ENCODE measurements at regions not wholly inside any gene's neighbourhood (a gene's known extent, or its start where the extent isn't known, plus 50 kb on each side); places are given as distances from the start of the nearest gene placed in this dataset.
"Not testable (repeated sequence)": the region's sequence is repeated elsewhere in the genome, so short reads cannot be mapped to it uniquely, and the experiment has no call there.

DNA sequence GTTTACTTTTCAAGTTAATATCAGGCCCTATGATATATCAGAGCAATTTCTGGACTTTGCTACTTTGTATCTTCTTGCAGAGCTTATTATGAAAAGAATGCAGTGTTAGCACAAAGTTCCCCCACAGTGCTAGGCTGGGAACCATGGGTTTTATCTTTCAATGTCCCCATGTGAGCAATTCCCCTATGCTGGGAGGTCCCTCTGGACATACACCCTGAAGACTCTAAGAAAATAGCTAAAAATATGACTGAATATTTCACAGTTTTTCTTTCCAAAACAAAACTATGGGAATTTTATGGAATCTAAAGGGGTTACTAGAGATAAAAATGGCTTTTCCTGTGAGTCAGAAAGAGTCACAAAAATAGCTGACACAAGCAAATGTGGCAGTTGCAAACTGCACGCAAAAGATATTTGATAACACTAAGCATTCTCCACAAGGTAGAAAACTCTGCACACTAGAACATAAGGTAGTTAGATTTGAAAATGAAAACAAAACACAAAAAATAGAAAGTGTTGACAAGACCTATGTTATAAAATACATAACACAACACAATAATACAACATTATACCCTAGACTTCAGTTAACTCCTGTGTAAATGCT is 487.5 kb upstream of the GRIN3A start:
- no peak overlapping the region for H3K27ac ChIP-seq
- no peak for TF ChIP-seq ZFX (IDR thresholded peaks at IDR 0.05)
- TF ChIP-seq, protein P1, sequence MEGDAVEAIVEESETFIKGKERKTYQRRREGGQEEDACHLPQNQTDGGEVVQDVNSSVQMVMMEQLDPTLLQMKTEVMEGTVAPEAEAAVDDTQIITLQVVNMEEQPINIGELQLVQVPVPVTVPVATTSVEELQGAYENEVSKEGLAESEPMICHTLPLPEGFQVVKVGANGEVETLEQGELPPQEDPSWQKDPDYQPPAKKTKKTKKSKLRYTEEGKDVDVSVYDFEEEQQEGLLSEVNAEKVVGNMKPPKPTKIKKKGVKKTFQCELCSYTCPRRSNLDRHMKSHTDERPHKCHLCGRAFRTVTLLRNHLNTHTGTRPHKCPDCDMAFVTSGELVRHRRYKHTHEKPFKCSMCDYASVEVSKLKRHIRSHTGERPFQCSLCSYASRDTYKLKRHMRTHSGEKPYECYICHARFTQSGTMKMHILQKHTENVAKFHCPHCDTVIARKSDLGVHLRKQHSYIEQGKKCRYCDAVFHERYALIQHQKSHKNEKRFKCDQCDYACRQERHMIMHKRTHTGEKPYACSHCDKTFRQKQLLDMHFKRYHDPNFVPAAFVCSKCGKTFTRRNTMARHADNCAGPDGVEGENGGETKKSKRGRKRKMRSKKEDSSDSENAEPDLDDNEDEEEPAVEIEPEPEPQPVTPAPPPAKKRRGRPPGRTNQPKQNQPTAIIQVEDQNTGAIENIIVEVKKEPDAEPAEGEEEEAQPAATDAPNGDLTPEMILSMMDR (conservative IDR thresholded peaks at IDR 0.05), result no peak

DNA sequence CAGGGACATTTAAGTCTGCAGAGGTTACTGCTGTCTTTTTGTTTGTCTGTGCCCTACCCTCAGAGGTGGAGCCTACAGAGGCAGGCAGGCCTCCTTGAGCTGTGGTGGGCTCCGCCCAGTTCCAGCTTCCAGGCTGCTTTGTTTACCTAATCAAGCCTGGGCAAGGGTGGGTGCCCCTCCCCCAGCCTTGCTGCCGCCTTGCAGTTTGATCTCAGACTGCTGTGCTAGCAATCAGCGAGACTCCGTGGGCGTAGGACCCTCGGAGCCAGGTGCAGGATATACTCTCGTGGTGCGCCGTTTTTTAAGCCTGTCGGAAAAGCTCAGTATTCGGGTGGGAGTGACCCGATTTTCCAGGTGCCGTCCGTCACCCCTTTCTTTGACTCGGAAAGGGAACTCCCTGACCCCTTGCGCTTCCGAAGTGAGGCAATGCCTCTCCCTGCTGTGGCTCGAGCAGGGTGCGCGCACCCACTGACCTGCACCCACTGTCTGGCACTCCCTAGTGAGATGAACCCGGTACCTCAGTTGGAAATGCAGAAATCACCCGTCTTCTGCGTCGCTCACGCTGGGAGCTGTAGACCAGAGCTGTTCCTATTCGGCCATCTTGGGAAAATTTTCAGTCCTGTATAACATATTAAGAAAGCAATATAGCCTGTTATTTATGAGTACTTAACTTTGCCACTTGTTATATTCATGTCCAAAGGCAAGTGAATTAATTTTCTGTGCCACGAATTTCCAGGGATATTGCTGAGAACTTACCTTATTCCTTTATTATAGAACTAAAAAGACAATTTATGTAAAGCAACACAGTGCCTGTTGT is 485.1 kb upstream of the GRIN3A start:
- H3K27ac ChIP-seq, result not testable (repeated sequence)

DNA sequence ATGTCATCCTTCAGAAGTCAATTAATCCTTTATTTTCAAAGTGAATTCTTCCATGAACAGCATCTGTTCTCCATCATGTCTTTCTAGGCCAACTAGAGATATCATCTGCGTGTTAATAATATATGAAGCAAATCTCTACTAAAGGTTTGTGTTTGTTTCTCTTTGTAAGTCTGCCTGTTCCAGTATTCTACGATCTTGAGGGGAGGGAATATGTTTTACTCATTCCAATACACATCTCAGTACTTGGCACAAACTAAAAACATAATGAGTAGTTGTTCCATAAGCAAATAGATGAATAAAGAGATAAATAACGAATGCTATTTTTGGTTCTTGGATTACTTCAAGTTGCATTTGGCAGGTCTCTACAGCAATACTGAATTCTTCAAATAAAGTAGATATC is 470.7 kb upstream of the GRIN3A start:
- no peak for TF ChIP-seq ZFX (IDR thresholded peaks at IDR 0.05)
- TF ChIP-seq, protein P1 (conservative IDR thresholded peaks at IDR 0.05), result no peak

DNA sequence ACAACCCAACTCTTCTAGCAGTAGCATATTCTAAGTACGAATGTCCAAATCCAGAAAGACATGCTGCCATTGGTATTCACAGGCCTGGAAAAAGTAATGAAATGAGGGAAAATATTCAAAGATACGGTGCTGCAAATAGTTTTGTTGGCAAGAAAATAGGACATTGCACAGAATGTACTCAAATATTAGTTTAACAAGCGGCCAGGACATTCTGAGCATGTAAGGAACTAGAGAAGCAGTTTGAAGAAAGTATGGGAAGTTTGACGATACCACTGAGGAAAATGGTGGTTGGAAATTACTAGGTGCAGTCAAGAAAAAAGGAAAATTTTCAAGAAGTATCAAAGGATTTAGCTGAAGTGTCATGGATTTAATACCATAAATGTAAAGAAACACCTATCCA is 468.0 kb upstream of the GRIN3A start:
- TF ChIP-seq, protein P1 (conservative IDR thresholded peaks at IDR 0.05), result no peak
- no peak for TF ChIP-seq ZFX (IDR thresholded peaks at IDR 0.05)
- peak overlapping the region; percentile 79; the same call in 1 of the 2 replicates for H3K27ac ChIP-seq

More for the DNA sequence above, 470.7 kb upstream of the GRIN3A start:
- H3K27ac ChIP-seq, result no peak overlapping the region

DNA sequence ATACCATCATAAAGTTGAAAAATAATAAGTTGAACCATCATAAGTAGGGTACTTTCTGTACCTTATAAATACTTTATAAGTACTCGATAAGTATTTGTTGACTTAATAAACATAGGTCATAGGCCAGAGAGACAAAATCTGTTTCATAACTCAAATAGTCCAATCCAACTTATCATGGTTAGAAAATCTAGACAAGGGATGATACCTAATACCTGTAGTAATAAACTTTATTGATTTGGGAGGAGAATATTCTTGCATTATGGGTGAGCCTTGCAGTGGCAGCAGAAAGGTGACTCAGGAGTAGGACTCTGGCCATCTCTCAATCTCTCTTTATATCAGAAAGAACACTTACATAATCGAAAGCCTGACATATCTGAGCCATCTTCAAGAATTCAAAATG is 466.8 kb upstream of the GRIN3A start:
- no peak overlapping the region for H3K27ac ChIP-seq
- no peak for TF ChIP-seq ZFX (IDR thresholded peaks at IDR 0.05)
- TF ChIP-seq, protein P1 (conservative IDR thresholded peaks at IDR 0.05), result no peak

DNA sequence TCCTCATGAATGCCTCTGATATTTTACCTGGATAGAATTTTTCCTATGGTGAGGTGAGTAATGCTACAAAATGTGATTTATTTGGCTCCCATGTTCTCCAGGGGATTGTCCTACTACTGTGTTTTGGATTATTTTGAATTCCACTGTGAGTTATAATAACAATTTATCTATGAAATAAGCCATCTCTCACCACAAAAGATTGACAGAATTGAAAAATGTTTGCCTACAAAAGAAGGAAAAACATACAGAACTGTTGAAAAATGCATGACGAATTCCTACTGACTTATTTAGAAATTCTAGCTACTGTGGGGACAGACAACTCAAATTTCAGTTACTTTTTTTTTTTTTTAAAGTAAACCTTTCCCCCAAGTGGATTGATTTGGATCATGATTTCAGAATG is 463.7 kb upstream of the GRIN3A start:
- TF ChIP-seq, protein P1 (conservative IDR thresholded peaks at IDR 0.05), result no peak
- TF ChIP-seq ZFX (IDR thresholded peaks at IDR 0.05), result no peak
- no peak overlapping the region for H3K27ac ChIP-seq

DNA sequence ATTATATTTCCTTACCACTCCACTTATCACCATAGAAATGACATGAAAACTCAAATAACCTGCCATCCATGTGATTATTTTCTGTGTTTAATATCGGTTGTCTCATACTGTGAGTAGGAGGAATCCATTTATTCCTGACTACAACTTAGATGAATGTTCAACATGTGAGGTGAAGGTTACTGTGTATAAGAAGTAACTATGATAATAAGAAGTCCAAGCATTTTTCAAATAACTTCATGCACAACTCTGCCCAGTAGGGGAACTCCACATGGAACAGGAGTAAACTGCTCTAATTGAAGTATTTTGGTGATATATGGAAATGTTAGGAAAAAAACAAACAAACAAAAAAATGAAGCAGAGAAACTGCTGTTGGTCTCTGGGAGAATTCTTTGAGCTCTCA is 447.5 kb upstream of the GRIN3A start:
- TF ChIP-seq ZFX (IDR thresholded peaks at IDR 0.05), result no peak
- TF ChIP-seq, protein P1 (conservative IDR thresholded peaks at IDR 0.05), result peak; percentile 28
- no peak overlapping the region for H3K27ac ChIP-seq

All from C4-2B (cell line).